ENCODE measurements at regions not wholly inside any gene's neighbourhood (a gene's known extent, or its start where the extent isn't known, plus 50 kb on each side); places are given as distances from the start of the nearest gene placed in this dataset.
A peak's percentile ranks its signal among the peaks of the same experiment; 100 is the strongest.

DNA sequence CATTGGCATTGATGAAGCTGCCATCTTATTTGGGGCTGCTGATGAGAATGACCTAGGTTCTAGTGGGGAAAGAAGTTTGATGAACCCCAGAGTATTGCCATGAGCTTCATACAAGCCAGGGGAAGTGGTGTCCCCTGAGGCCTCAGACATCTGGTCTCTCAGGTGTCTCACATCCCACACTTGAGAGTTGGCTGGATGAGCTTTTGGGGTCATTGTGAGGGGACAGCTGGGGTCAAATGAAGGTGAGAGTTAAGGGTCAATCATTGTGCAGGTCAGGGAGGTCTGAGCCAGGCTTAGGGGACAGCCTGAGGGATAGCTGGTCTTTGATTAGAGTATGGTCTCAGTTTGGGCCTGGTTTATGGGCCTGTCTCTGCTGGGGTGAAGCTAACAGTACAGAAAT, 336.5 kb downstream of the CYP26B1 start:
- Histone ChIP-seq H3K27me3 (ENCODE audit: control insufficient read depth in 2 of 2, insufficient read depth in 2 of 2, low read length in 2 of 2) (no peaks in the 10 kb centered on the region), H3K4me3 (ENCODE audit: low read length in 2 of 2) (no peak overlapping the region), H3K27ac (ENCODE audit: low read depth in 2 of 2, low read length in 2 of 2) (no peak overlapping the region), H3K9ac (ENCODE audit: low read depth in 1 of 2, low read length in 2 of 2) (no peak overlapping the region), H3K9me3 (ENCODE audit: control insufficient read depth in 2 of 2, low read length in 2 of 2) (no peaks in the 10 kb centered on the region), H3K4me1 (ENCODE audit: control insufficient read depth in 2 of 2, insufficient read depth in 2 of 2, low read length in 2 of 2) (peaks cover 0 to 3% of the 10 kb centered on the region in 2 donors), H3K36me3 (ENCODE audit: control insufficient read depth in 2 of 2, insufficient read depth in 2 of 2, low read length in 2 of 2) (no peaks in the 10 kb centered on the region)

DNA sequence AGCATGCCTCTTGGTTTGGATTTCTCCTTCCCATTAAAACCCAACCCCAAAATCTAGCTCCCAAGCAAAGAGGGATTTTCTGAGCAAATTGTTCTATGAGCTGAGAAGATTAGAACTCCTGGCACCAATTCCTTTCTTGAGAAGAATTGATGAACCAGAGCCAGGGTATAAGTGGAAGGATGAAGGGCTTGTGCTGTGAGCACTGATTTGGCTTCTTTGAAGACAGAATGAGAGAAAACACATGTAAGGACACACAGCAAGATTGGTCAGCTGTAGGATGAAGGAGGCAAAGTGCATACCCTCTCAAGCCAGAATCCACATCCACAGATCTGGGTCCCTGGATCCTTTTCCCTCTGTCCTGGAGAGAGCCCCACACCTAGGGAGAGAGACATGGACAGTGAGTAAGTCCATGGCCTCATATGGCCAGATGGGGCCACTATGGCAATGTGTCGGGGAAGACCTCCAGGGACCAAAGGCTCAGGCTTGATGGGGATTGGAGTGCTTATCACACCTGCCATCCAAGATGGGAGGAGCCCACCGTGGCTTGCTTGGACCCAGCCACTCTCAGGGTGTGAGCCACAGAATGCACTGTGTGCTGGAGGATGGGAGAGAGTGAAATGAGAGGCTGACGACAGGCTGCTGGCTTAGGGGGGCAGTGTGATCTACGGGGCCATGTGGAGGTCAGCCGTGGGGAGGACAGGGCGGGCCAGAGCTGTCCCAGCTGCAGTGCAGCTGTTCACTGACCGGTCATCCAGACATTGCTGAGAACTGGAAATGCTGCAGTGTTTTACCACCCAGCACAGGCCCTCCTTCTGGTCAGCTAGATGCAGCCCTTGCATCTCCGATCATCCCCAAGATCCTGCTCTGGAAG, 339.8 kb downstream of the CYP26B1 start:
- Histone ChIP-seq H3K27me3 (ENCODE audit: control insufficient read depth in 2 of 2, insufficient read depth in 2 of 2, low read length in 2 of 2) (no peaks in the 10 kb centered on the region), H3K27ac (ENCODE audit: low read depth in 2 of 2, low read length in 2 of 2) (peak overlapping the region in 1 of 2 donors; percentile 45), H3K4me1 (ENCODE audit: control insufficient read depth in 2 of 2, insufficient read depth in 2 of 2, low read length in 2 of 2) (peaks cover 0 to 3% of the 10 kb centered on the region in 2 donors), H3K36me3 (ENCODE audit: control insufficient read depth in 2 of 2, insufficient read depth in 2 of 2, low read length in 2 of 2) (no peaks in the 10 kb centered on the region), H3K9ac (ENCODE audit: low read depth in 1 of 2, low read length in 2 of 2) (no peak overlapping the region), H3K9me3 (ENCODE audit: control insufficient read depth in 2 of 2, low read length in 2 of 2) (no peaks in the 10 kb centered on the region), H3K4me3 (ENCODE audit: low read length in 2 of 2) (no peak overlapping the region)

DNA sequence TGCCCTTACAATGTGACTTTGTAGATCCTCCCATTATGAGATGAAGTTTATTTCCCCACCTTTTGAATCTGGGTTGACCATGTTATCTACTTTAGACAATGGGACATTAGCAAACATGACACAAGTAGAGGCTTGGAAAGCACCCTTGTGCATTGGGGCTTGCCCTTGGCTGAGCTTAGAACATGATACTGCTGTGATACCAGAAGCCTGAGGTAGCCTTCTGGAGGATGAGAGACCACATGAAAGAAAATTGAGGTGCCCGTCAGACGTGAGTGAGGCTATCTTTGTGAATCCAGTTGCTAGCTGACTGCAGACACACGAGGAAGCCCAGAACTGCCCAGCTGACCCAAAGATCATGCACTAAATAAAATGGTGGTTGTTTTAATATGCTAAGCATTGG, 341.2 kb downstream of the CYP26B1 start:
- Histone ChIP-seq H3K9me3 (ENCODE audit: control insufficient read depth in 2 of 2, low read length in 2 of 2) (no peaks in the 10 kb centered on the region), H3K36me3 (ENCODE audit: control insufficient read depth in 2 of 2, insufficient read depth in 2 of 2, low read length in 2 of 2) (no peaks in the 10 kb centered on the region), H3K4me1 (ENCODE audit: control insufficient read depth in 2 of 2, insufficient read depth in 2 of 2, low read length in 2 of 2) (peaks cover 0 to 3% of the 10 kb centered on the region in 2 donors), H3K27ac (ENCODE audit: low read depth in 2 of 2, low read length in 2 of 2) (no peak overlapping the region), H3K9ac (ENCODE audit: low read depth in 1 of 2, low read length in 2 of 2) (no peak overlapping the region), H3K4me3 (ENCODE audit: low read length in 2 of 2) (no peak overlapping the region), H3K27me3 (ENCODE audit: control insufficient read depth in 2 of 2, insufficient read depth in 2 of 2, low read length in 2 of 2) (no peaks in the 10 kb centered on the region)

DNA sequence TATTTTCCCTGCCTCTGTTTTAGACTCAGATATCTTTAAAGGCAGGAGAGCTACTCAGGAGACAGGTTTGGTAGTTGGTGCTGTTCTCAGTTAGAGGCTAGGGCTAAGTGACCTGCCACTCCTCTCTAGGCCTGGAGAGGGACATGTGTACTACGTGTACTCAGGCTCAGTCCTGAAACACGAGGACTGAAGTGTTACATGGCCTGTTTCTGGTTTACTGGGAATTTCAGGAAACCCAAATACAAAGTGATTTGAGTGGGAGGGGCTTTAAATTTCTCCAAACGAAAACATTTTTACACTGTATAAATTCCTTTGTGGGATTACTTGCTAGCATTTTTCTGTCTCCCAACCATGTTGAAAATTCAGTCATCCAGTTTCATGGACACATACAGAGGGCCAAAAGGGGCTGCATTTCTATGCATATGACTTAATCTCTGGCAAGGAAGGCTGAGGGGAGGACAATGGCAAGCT, 343.3 kb downstream of the CYP26B1 start:
- H3K9ac ChIP-seq (ENCODE audit: low read depth in 1 of 2, low read length in 2 of 2) = no peak overlapping the region
- H3K4me3 ChIP-seq (ENCODE audit: low read length in 2 of 2) = no peak overlapping the region
- H3K27me3 ChIP-seq (ENCODE audit: control insufficient read depth in 2 of 2, insufficient read depth in 2 of 2, low read length in 2 of 2) = no peaks in the 10 kb centered on the region
- peaks cover 0 to 3% of the 10 kb centered on the region in 2 donors for H3K4me1 ChIP-seq (ENCODE audit: control insufficient read depth in 2 of 2, insufficient read depth in 2 of 2, low read length in 2 of 2)
- H3K27ac ChIP-seq (ENCODE audit: low read depth in 2 of 2, low read length in 2 of 2) = no peak overlapping the region
- no peaks in the 10 kb centered on the region for H3K36me3 ChIP-seq (ENCODE audit: control insufficient read depth in 2 of 2, insufficient read depth in 2 of 2, low read length in 2 of 2)
- H3K9me3 ChIP-seq (ENCODE audit: control insufficient read depth in 2 of 2, low read length in 2 of 2) = no peaks in the 10 kb centered on the region

DNA sequence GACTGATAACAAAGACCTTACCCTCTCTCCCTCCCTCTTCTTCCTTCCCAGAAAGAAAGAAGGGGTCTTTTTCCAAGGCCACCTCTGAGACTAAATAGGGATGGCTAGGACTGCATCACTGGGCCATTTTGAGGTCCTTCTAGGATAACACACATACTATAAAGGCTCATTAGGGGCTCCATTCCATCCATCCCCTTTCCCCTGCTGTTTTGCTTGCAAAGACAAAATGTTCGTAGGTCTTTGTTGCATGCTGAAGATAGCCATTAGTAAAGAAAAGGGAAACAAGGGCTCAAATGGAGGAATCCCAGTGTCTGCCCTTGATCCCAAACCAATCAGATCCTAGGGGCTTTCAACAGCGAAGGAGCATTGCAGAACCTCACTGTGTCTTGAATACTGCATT, 344.3 kb downstream of the CYP26B1 start:
- Histone ChIP-seq H3K9ac (ENCODE audit: low read depth in 1 of 2, low read length in 2 of 2) (no peak overlapping the region), H3K4me3 (ENCODE audit: low read length in 2 of 2) (no peak overlapping the region), H3K27me3 (ENCODE audit: control insufficient read depth in 2 of 2, insufficient read depth in 2 of 2, low read length in 2 of 2) (no peaks in the 10 kb centered on the region), H3K4me1 (ENCODE audit: control insufficient read depth in 2 of 2, insufficient read depth in 2 of 2, low read length in 2 of 2) (no peaks in the 10 kb centered on the region), H3K36me3 (ENCODE audit: control insufficient read depth in 2 of 2, insufficient read depth in 2 of 2, low read length in 2 of 2) (no peaks in the 10 kb centered on the region), H3K27ac (ENCODE audit: low read depth in 2 of 2, low read length in 2 of 2) (no peak overlapping the region), H3K9me3 (ENCODE audit: control insufficient read depth in 2 of 2, low read length in 2 of 2) (no peaks in the 10 kb centered on the region)

DNA sequence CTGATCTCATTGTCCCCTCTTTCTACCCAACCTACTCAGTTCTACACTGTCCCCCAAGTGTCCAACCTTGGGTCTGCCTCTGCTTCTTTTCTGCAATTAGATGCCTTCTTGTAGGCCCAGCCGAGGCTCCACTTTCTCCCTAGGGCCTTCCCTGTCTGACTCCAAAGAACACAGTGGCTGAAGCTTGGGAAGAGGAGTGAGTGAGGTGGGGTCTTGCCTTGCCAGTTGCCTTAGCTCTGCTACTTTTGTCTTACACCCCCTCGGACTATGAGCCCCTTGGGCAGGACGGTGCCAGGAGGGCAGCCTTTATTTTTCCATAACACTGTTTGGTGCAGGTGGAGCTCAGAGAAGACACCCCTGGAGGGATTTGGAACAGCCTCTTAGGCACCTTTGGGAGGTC, 345.1 kb downstream of the CYP26B1 start:
- Histone ChIP-seq H3K4me1 (ENCODE audit: control insufficient read depth in 2 of 2, insufficient read depth in 2 of 2, low read length in 2 of 2) (no peaks in the 10 kb centered on the region), H3K4me3 (ENCODE audit: low read length in 2 of 2) (no peak overlapping the region), H3K27me3 (ENCODE audit: control insufficient read depth in 2 of 2, insufficient read depth in 2 of 2, low read length in 2 of 2) (no peaks in the 10 kb centered on the region), H3K36me3 (ENCODE audit: control insufficient read depth in 2 of 2, insufficient read depth in 2 of 2, low read length in 2 of 2) (no peaks in the 10 kb centered on the region), H3K27ac (ENCODE audit: low read depth in 2 of 2, low read length in 2 of 2) (no peak overlapping the region), H3K9me3 (ENCODE audit: control insufficient read depth in 2 of 2, low read length in 2 of 2) (no peaks in the 10 kb centered on the region), H3K9ac (ENCODE audit: low read depth in 1 of 2, low read length in 2 of 2) (no peak overlapping the region)

DNA sequence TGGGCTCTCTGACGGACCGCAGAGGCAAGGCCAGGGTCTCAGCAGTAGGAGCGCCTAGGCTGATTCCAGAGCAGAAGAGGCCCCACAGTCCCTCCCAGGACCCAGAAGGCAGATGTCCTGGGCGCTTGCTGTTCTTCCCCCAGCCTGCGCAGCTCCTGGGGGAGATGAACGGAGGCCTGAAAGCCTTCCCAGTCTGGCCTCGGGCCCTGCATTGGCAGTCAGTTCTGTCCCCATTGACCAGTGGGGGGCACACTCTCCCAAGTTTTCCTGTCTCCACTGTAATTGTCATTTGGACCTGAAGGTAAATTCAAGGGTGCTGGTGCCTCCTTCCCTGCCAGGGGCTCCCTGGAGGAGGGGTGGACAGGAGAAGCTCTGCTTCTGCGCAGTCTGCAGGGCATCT, 345.7 kb downstream of the CYP26B1 start:
- Histone ChIP-seq H3K36me3 (ENCODE audit: control insufficient read depth in 2 of 2, insufficient read depth in 2 of 2, low read length in 2 of 2) (no peaks in the 10 kb centered on the region), H3K4me3 (ENCODE audit: low read length in 2 of 2) (no peak overlapping the region), H3K4me1 (ENCODE audit: control insufficient read depth in 2 of 2, insufficient read depth in 2 of 2, low read length in 2 of 2) (no peaks in the 10 kb centered on the region), H3K9me3 (ENCODE audit: control insufficient read depth in 2 of 2, low read length in 2 of 2) (no peaks in the 10 kb centered on the region), H3K27me3 (ENCODE audit: control insufficient read depth in 2 of 2, insufficient read depth in 2 of 2, low read length in 2 of 2) (no peaks in the 10 kb centered on the region), H3K9ac (ENCODE audit: low read depth in 1 of 2, low read length in 2 of 2) (no peak overlapping the region), H3K27ac (ENCODE audit: low read depth in 2 of 2, low read length in 2 of 2) (no peak overlapping the region)

DNA sequence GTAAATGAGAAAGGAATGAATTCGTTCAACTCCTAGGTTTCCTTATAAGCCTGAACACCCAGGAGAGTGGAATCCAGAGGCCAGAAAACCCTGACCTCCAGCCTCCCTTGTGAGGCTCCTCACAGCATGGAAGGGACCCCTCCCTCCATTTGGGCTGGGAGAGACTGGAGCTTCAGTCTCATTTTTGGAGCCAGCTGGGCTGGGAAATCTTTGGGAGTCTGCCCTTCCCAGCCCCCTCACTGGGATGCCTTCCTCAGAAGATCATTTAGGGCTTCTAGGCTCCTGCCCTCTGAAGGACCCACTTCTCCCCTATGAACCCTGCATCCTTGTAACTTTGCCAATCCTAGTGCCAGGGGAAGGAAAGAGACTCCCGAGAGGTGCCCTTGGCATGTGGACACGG, 346.1 kb downstream of the CYP26B1 start:
- Histone ChIP-seq H3K27ac (ENCODE audit: low read depth in 2 of 2, low read length in 2 of 2) (no peak overlapping the region), H3K9ac (ENCODE audit: low read depth in 1 of 2, low read length in 2 of 2) (no peak overlapping the region), H3K36me3 (ENCODE audit: control insufficient read depth in 2 of 2, insufficient read depth in 2 of 2, low read length in 2 of 2) (no peaks in the 10 kb centered on the region), H3K4me1 (ENCODE audit: control insufficient read depth in 2 of 2, insufficient read depth in 2 of 2, low read length in 2 of 2) (no peaks in the 10 kb centered on the region), H3K4me3 (ENCODE audit: low read length in 2 of 2) (no peak overlapping the region), H3K9me3 (ENCODE audit: control insufficient read depth in 2 of 2, low read length in 2 of 2) (no peaks in the 10 kb centered on the region), H3K27me3 (ENCODE audit: control insufficient read depth in 2 of 2, insufficient read depth in 2 of 2, low read length in 2 of 2) (no peaks in the 10 kb centered on the region)

DNA sequence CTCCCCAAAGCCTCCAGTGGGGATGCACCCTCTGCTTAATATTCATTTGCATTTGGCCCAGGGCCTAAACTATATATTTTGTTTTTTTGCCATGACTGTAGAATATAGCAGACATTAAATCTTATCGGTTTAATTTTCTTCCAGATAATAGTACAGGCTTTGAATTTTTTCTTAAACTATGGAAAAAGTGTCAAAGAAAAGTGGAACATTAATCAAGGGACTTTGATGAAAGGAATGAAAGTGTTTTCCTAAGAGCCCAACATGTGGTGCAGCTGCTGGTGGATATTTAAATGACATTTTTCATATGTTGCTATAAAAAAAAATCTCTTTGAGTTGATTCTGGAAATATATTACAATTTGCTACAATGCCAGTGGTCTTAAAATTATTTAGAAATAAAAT, 346.8 kb downstream of the CYP26B1 start:
- H3K36me3 ChIP-seq (ENCODE audit: control insufficient read depth in 2 of 2, insufficient read depth in 2 of 2, low read length in 2 of 2) = no peaks in the 10 kb centered on the region
- no peaks in the 10 kb centered on the region for H3K4me1 ChIP-seq (ENCODE audit: control insufficient read depth in 2 of 2, insufficient read depth in 2 of 2, low read length in 2 of 2)
- H3K27me3 ChIP-seq (ENCODE audit: control insufficient read depth in 2 of 2, insufficient read depth in 2 of 2, low read length in 2 of 2) = no peaks in the 10 kb centered on the region
- H3K27ac ChIP-seq (ENCODE audit: low read depth in 2 of 2, low read length in 2 of 2) = no peak overlapping the region
- H3K9me3 ChIP-seq (ENCODE audit: control insufficient read depth in 2 of 2, low read length in 2 of 2) = no peaks in the 10 kb centered on the region
- H3K4me3 ChIP-seq (ENCODE audit: low read length in 2 of 2) = no peak overlapping the region
- no peak overlapping the region for H3K9ac ChIP-seq (ENCODE audit: low read depth in 1 of 2, low read length in 2 of 2)

DNA sequence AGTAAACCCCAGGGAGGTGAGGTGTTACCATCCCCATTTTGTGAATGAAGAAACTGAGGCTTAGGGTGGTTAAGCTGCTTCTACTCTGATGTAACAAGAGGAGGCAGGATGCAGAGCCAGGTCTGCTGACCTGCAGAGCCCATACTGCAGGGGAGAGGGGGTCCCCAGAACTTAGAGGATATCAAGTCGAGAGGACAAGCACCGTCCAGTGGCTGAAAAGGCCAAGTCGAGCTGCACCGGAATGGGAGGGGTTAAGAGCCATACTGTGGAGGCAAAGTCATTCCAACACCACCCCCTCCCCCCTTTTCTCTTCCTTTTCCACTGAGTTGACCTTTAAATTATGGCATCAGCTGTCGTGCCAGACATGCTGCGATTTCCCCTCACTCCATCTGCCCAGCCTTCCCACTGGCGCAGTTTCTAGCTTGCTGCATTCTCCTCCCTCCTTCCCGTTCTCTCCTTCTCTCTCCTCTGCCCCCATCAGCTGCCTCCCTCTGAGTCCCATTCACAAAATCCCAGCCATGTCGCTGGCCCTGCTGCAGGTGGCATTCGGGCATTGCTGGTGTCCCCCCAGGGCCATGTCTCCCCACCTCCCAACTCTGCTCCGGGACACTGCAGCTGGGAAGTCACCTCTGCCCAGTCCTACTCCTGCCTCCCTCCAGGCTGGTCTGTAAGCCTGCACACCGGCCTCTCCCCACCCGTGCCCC, 346.9 kb downstream of the DYSF start:
- no peaks in the 10 kb centered on the region for H3K9me3 ChIP-seq (ENCODE audit: control insufficient read depth in 2 of 2, low read length in 2 of 2)
- no peak overlapping the region for H3K27ac ChIP-seq (ENCODE audit: low read depth in 2 of 2, low read length in 2 of 2)
- H3K27me3 ChIP-seq (ENCODE audit: control insufficient read depth in 2 of 2, insufficient read depth in 2 of 2, low read length in 2 of 2) = no peaks in the 10 kb centered on the region
- no peak overlapping the region for H3K9ac ChIP-seq (ENCODE audit: low read depth in 1 of 2, low read length in 2 of 2)
- no peaks in the 10 kb centered on the region for H3K36me3 ChIP-seq (ENCODE audit: control insufficient read depth in 2 of 2, insufficient read depth in 2 of 2, low read length in 2 of 2)
- no peak overlapping the region for H3K4me3 ChIP-seq (ENCODE audit: low read length in 2 of 2)
- H3K4me1 ChIP-seq (ENCODE audit: control insufficient read depth in 2 of 2, insufficient read depth in 2 of 2, low read length in 2 of 2) = no peaks in the 10 kb centered on the region

All from mucosa of rectum (tissue), 2 donors.